ENCODE measurements at regions not wholly inside any gene's neighbourhood (a gene's known extent, or its start where the extent isn't known, plus 50 kb on each side); places are given as distances from the start of the nearest gene placed in this dataset.

DNA sequence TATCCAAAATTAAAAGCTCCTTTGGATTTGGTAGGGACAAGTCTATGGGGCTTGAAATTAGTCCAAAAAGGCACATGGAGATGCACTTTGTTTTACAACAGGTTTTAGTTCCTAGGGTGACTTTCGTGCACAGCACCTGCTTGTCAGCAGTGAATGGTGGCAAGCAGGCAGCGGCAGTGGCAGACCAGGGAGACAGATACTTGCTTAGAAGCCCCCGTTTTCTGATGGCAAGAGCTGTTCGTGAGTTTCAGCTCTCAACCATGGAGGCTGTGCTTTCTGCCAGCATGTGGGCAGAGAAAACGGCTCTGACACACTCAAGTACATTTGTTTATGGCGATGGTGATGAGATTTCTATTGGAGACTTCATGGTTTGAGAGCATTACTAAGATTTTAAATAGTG is 61.7 kb upstream of the SHH start:
- TF ChIP-seq, protein P1, sequence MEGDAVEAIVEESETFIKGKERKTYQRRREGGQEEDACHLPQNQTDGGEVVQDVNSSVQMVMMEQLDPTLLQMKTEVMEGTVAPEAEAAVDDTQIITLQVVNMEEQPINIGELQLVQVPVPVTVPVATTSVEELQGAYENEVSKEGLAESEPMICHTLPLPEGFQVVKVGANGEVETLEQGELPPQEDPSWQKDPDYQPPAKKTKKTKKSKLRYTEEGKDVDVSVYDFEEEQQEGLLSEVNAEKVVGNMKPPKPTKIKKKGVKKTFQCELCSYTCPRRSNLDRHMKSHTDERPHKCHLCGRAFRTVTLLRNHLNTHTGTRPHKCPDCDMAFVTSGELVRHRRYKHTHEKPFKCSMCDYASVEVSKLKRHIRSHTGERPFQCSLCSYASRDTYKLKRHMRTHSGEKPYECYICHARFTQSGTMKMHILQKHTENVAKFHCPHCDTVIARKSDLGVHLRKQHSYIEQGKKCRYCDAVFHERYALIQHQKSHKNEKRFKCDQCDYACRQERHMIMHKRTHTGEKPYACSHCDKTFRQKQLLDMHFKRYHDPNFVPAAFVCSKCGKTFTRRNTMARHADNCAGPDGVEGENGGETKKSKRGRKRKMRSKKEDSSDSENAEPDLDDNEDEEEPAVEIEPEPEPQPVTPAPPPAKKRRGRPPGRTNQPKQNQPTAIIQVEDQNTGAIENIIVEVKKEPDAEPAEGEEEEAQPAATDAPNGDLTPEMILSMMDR (IDR thresholded peaks at IDR 0.05): no peak
- no peak for TF ChIP-seq POLR2A (IDR thresholded peaks at IDR 0.05)

All from thyroid gland (tissue), 4 donors.